ENCODE measurements at regions not wholly inside any gene's neighbourhood (a gene's known extent, or its start where the extent isn't known, plus 50 kb on each side); places are given as distances from the start of the nearest gene placed in this dataset.

GRCh38 chr11:88415495-88415894 is 78.0 kb upstream of the CTSC start:
- DNase-seq (ENCODE audit: low read depth in 1 of 2, low spot score in 1 of 2), result no peak
- TF ChIP-seq SPI1 (IDR thresholded peaks at IDR 0.05; ENCODE audit: borderline replicate concordance, low read depth) (no peak), CTCF (IDR thresholded peaks at IDR 0.05; ENCODE audit: insufficient read depth, low read length) (no peak), REST (IDR thresholded peaks at IDR 0.05; ENCODE audit: insufficient replicate concordance, low read depth) (no peak), POLR2AphosphoS5 (IDR thresholded peaks at IDR 0.05; ENCODE audit: low read depth) (no peak), GABPA (IDR thresholded peaks at IDR 0.05; ENCODE audit: low read depth) (no peak)
- Histone ChIP-seq H3K4me3 (replicated peaks; ENCODE audit: insufficient read depth, low read length) (no peak overlapping the region), H3K27ac (replicated peaks) (peak overlapping the region; percentile 64), H3K27me3 (ENCODE audit: insufficient read depth, poor library complexity, severe bottlenecking) (no peaks in the 10 kb centered on the region)

DNA sequence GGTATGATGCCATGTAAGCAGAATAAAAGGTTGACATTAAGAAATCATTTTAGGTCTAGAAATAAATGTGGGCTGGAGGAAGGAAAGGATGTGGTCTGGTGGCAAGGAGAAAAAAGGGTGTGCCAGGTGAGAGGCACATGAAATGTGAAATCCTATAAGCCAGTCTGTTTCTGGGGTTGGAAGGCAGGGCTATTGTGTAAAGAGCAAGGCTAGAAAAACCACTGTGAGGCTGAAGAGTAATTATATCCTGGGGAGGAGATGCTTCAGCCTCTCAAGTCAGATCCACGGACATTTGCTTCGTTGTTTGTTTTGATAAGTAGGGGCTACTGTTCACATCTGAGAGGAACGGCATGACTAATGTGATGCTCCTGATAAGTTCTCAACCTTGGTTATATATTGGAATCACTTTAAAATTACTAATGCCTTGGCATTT is 77.5 kb upstream of the CTSC start:
- no peak for TF ChIP-seq GABPA (IDR thresholded peaks at IDR 0.05; ENCODE audit: low read depth)
- no peak for TF ChIP-seq REST (IDR thresholded peaks at IDR 0.05; ENCODE audit: insufficient replicate concordance, low read depth)
- TF ChIP-seq CTCF (IDR thresholded peaks at IDR 0.05; ENCODE audit: insufficient read depth, low read length), result no peak
- TF ChIP-seq POLR2AphosphoS5 (IDR thresholded peaks at IDR 0.05; ENCODE audit: low read depth), result no peak
- no peak for TF ChIP-seq SPI1 (IDR thresholded peaks at IDR 0.05; ENCODE audit: borderline replicate concordance, low read depth)
- peak; percentile 34 to 52 for DNase-seq (ENCODE audit: low read depth in 1 of 2, low spot score in 1 of 2)
- H3K27ac ChIP-seq (replicated peaks), result peak overlapping the region; percentile 64
- no peaks in the 10 kb centered on the region for H3K27me3 ChIP-seq (ENCODE audit: insufficient read depth, poor library complexity, severe bottlenecking)
- H3K4me3 ChIP-seq (replicated peaks; ENCODE audit: insufficient read depth, low read length), result no peak overlapping the region

GRCh38 chr11:88414385-88414861 is 76.9 kb upstream of the CTSC start:
- TF ChIP-seq SPI1 (IDR thresholded peaks at IDR 0.05; ENCODE audit: borderline replicate concordance, low read depth) (peak; percentile 83), GABPA (IDR thresholded peaks at IDR 0.05; ENCODE audit: low read depth) (no peak)
- Histone ChIP-seq H3K27ac (replicated peaks) (peak overlapping the region; percentile 64), H3K27me3 (ENCODE audit: insufficient read depth, poor library complexity, severe bottlenecking) (no peaks in the 10 kb centered on the region), H3K4me3 (replicated peaks; ENCODE audit: insufficient read depth, low read length) (peak overlapping the region; percentile 15; the same call in 1 of the 2 replicates)
- peak; percentile 44 to 86 for DNase-seq (ENCODE audit: low read depth in 1 of 2, low spot score in 1 of 2)

- DNase-seq (ENCODE audit: low read depth in 1 of 2, low spot score in 1 of 2), result no peak
- Histone ChIP-seq H3K4me3 (replicated peaks; ENCODE audit: insufficient read depth, low read length) (no peak overlapping the region), H3K27me3 (ENCODE audit: insufficient read depth, poor library complexity, severe bottlenecking) (no peaks in the 10 kb centered on the region), H3K27ac (replicated peaks) (no peak overlapping the region)
- TF ChIP-seq SPI1 (IDR thresholded peaks at IDR 0.05; ENCODE audit: borderline replicate concordance, low read depth), result no peak
- no peak for TF ChIP-seq REST (IDR thresholded peaks at IDR 0.05; ENCODE audit: insufficient replicate concordance, low read depth)
- no peak for TF ChIP-seq CTCF (IDR thresholded peaks at IDR 0.05; ENCODE audit: insufficient read depth, low read length)
- TF ChIP-seq GABPA (IDR thresholded peaks at IDR 0.05; ENCODE audit: low read depth), result no peak
- no peak for TF ChIP-seq POLR2AphosphoS5 (IDR thresholded peaks at IDR 0.05; ENCODE audit: low read depth)
Measured at GRCh38 chr11:88411265-88411664, 73.7 kb upstream of the CTSC start.

Measured in HL-60 (cell line).